Tibial nerve (tissue), 4 donors: ENCODE measurements at regions not wholly inside any gene's neighbourhood (a gene's known extent, or its start where the extent isn't known, plus 50 kb on each side); places are given as distances from the start of the nearest gene placed in this dataset.

Experiments
- DNase-seq, 2 donors: peaks; one replicate each; pipeline ENCODE4 v3.0.0-alpha.2; 2019; ENCODE audit warnings: low spot score in 2 of 2
- H3K27ac ChIP-seq, 4 donors: fragments of 200-600 bp; sonication (generic) in 3 of 4; one replicate each; pipeline ENCODE4 v1.5.1; 2017 to 2019; ENCODE audit warnings: mild to moderate bottlenecking in 1 of 4
- H3K27me3 ChIP-seq, 2 donors: fragments of 200-600 bp; sonication (generic) in 1 of 2; one replicate each; pipeline versions ENCODE4 v1.5.1 to v1.6.0; 2017 to 2019
- H3K36me3 ChIP-seq, 3 donors: fragments of 200-600 bp; sonication (generic); one replicate each; pipeline ENCODE4 v1.5.1; 2018 to 2019
- H3K4me1 ChIP-seq, 4 donors: fragments of 200-600 bp; sonication (generic) in 3 of 4; one replicate each; pipeline ENCODE4 v1.5.1; 2017 to 2019
- H3K4me3 ChIP-seq, 4 donors: fragments of 200-600 bp; sonication (generic) in 3 of 4; one replicate each; pipeline ENCODE4 v1.5.1; 2017 to 2019; ENCODE audit warnings: mild to moderate bottlenecking in 1 of 4, moderate library complexity in 1 of 4
- H3K9me3 ChIP-seq, 4 donors: fragments of 200-600 bp; sonication (generic) in 3 of 4; one replicate each; pipeline ENCODE4 v1.5.1; 2017 to 2019
- EP300 ChIP-seq, 2 donors: sonication (generic); formaldehyde crosslinking; IDR thresholded peaks; one replicate each; pipeline ENCODE4 v1.6.1; 2017; ENCODE audit warnings: antibody characterized with exemption in 2 of 2, mild to moderate bottlenecking in 1 of 2
- POLR2A ChIP-seq, 2 donors: fragments of 450-650 bp; IDR thresholded peaks; one replicate each; pipeline ENCODE4 v1.6.1; 2017; ENCODE audit warnings: antibody characterized with exemption in 2 of 2, mild to moderate bottlenecking in 2 of 2, moderate library complexity in 2 of 2
- WGBS, 2 donors: methylation state at CpG; one replicate each; pipeline ENCODE4 v1.1.5; 2018; 5-methylcytosine and 5-hydroxymethylcytosine counted together
- TF ChIP-seq, protein P1 (sequence below), 5 experiments: fragments of 200-600 bp in 3 of 5; fragments of 450-650 bp in 2 of 5; sonication (generic) in 3 of 5; IDR thresholded peaks; one replicate each; pipeline ENCODE4 v1.5.1; 2016 to 2019; ENCODE audit warnings: antibody characterized with exemption in 5 of 5, mild to moderate bottlenecking in 3 of 5, moderate library complexity in 2 of 5

DNA sequence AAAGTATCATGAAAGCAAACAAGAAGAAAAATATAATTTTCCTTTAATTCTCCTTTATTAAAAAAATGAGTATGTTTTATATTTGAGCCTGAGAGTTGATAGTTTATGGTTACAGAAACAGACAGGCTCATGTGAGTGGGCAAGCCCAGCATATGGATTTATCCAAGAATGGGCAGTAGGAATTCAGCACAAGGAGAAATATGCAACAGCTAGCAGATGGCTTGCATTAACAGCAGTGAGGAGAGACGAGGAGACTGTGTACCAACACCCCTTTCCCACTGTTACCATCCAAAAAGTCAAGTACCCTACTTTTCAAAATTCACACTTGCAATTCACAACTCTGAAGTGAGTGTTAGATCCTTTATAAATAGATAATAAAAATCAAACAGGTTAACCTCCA is 1760.2 kb upstream of the TENM3 start:
- no peaks in the 10 kb centered on the region for H3K27me3 ChIP-seq
- no peak overlapping the region for H3K27ac ChIP-seq
- no peaks in the 10 kb centered on the region for H3K4me1 ChIP-seq
- H3K36me3 ChIP-seq: no peaks in the 10 kb centered on the region
- TF ChIP-seq POLR2A (IDR thresholded peaks at IDR 0.05): no peak
- no peak for TF ChIP-seq EP300 (IDR thresholded peaks at IDR 0.05)
- TF ChIP-seq, protein P1, sequence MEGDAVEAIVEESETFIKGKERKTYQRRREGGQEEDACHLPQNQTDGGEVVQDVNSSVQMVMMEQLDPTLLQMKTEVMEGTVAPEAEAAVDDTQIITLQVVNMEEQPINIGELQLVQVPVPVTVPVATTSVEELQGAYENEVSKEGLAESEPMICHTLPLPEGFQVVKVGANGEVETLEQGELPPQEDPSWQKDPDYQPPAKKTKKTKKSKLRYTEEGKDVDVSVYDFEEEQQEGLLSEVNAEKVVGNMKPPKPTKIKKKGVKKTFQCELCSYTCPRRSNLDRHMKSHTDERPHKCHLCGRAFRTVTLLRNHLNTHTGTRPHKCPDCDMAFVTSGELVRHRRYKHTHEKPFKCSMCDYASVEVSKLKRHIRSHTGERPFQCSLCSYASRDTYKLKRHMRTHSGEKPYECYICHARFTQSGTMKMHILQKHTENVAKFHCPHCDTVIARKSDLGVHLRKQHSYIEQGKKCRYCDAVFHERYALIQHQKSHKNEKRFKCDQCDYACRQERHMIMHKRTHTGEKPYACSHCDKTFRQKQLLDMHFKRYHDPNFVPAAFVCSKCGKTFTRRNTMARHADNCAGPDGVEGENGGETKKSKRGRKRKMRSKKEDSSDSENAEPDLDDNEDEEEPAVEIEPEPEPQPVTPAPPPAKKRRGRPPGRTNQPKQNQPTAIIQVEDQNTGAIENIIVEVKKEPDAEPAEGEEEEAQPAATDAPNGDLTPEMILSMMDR (IDR thresholded peaks at IDR 0.05): no peak
- no peaks in the 10 kb centered on the region for H3K9me3 ChIP-seq
- 26 to 36% methylated on average over 1 of the region's 1 CpG for WGBS, 2 donors
- no peak for DNase-seq
- no peak overlapping the region for H3K4me3 ChIP-seq

DNA sequence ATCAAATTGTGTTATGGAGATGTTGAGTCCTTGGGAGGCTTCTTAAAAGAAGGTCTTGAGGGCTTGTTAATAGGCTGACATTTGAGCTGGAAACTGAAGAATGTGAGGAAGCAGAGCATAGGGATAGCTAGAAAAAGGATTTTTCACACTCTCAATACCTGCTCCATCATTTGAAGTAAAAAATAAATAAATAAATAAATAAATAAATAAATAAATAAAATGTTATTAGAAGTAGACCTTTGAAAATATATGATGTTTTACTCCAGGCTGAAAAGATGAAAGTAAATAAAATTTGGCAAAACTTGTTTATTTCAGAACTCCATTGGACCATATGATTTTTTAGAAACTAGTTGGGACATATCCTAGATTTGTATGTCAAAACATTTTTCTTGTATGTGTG is 1757.8 kb upstream of the TENM3 start:
- Histone ChIP-seq H3K4me3 (no peak overlapping the region), H3K27ac (no peak overlapping the region), H3K27me3 (no peaks in the 10 kb centered on the region), H3K36me3 (no peaks in the 10 kb centered on the region), H3K9me3 (no peaks in the 10 kb centered on the region), H3K4me1 (no peaks in the 10 kb centered on the region)
- TF ChIP-seq EP300 (IDR thresholded peaks at IDR 0.05) (no peak), POLR2A (IDR thresholded peaks at IDR 0.05) (no peak)
- DNase-seq: no peak

DNA sequence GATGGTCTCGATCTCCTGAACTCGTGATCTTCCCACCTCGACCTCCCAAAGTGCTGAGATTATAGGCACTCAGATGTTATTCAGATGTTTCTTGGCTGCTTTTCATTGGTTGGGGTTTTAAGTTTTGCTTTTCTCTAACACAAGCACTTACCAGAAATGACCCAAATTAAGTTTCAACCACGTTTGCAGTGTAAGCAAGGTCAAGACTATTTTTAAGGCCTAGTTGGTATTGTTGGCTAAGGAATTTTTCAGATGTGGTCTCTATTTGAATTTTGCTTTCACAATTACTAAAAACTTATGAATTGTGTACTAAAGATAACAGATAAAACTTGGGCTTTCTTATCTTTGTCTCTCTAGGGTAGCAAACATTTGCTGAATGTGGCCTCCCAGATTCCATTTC is 1756.9 kb upstream of the TENM3 start:
- Histone ChIP-seq H3K4me1 (no peaks in the 10 kb centered on the region), H3K9me3 (no peaks in the 10 kb centered on the region), H3K27ac (no peak overlapping the region), H3K36me3 (no peaks in the 10 kb centered on the region), H3K27me3 (no peaks in the 10 kb centered on the region), H3K4me3 (no peak overlapping the region)
- TF ChIP-seq POLR2A (IDR thresholded peaks at IDR 0.05): no peak
- TF ChIP-seq EP300 (IDR thresholded peaks at IDR 0.05): no peak
- TF ChIP-seq, protein P1 (IDR thresholded peaks at IDR 0.05): no peak
- no peak for DNase-seq
- 79 to 81% methylated on average over 4 of the region's 4 CpGs for WGBS, 2 donors

DNA sequence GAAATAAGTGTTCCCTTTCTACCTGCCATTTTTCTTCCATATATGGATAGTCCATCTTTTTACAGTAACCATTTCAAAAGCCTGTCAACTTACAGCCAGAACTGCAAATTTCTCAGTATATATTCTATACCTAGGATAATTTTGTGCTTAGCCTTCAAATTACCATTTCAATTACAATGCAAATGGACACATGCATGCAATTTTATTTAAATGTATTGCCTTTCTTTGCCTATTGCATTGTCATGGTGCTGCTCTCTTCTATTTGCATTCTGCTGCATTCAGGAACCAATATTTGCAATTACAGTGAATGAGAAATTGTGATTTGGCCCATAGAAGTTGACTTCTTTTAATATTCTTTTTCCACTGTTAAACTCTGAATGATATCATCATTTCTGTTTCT is 1753.4 kb upstream of the TENM3 start:
- TF ChIP-seq POLR2A (IDR thresholded peaks at IDR 0.05) (no peak), EP300 (IDR thresholded peaks at IDR 0.05) (no peak)
- TF ChIP-seq, protein P1 (IDR thresholded peaks at IDR 0.05): no peak
- H3K4me3 ChIP-seq: no peak overlapping the region
- no peak overlapping the region for H3K27ac ChIP-seq
- no peaks in the 10 kb centered on the region for H3K36me3 ChIP-seq
- H3K4me1 ChIP-seq: no peaks in the 10 kb centered on the region
- H3K9me3 ChIP-seq: peaks cover 0 to 4% (median 0%) of the 10 kb centered on the region in 4 donors
- DNase-seq: no peak
- H3K27me3 ChIP-seq: no peaks in the 10 kb centered on the region

GRCh38 chr4:180491210-180491609 is 1752.0 kb upstream of the TENM3 start:
- DNase-seq: no peak
- Histone ChIP-seq H3K9me3 (peaks cover 0 to 4% (median 0%) of the 10 kb centered on the region in 4 donors), H3K36me3 (no peaks in the 10 kb centered on the region), H3K27ac (no peak overlapping the region), H3K4me3 (no peak overlapping the region), H3K27me3 (no peaks in the 10 kb centered on the region), H3K4me1 (no peaks in the 10 kb centered on the region)
- WGBS, 2 donors: 88 to 94% methylated on average over 2 of the region's 2 CpGs
- TF ChIP-seq EP300 (IDR thresholded peaks at IDR 0.05) (no peak), POLR2A (IDR thresholded peaks at IDR 0.05) (no peak)
- TF ChIP-seq, protein P1 (IDR thresholded peaks at IDR 0.05): no peak

- no peak overlapping the region for H3K4me3 ChIP-seq
- H3K36me3 ChIP-seq: no peaks in the 10 kb centered on the region
- DNase-seq: no peak
- WGBS, 2 donors: 91 to 92% methylated on average over 3 of the region's 3 CpGs
- TF ChIP-seq, protein P1 (IDR thresholded peaks at IDR 0.05): no peak
- TF ChIP-seq POLR2A (IDR thresholded peaks at IDR 0.05): no peak
- no peak for TF ChIP-seq EP300 (IDR thresholded peaks at IDR 0.05)
- no peak overlapping the region for H3K27ac ChIP-seq
- H3K9me3 ChIP-seq: peaks cover 0 to 4% (median 0%) of the 10 kb centered on the region in 4 donors
- H3K27me3 ChIP-seq: no peaks in the 10 kb centered on the region
- no peaks in the 10 kb centered on the region for H3K4me1 ChIP-seq
Measured at GRCh38 chr4:180493299-180493698, 1749.9 kb upstream of the TENM3 start.
